Sigmoid colon (tissue), 4 donors: ENCODE measurements at regions not wholly inside any gene's neighbourhood (a gene's known extent, or its start where the extent isn't known, plus 50 kb on each side); places are given as distances from the start of the nearest gene placed in this dataset.

ENCODE experiments used
- EP300 ChIP-seq, 4 donors: sonication (generic); formaldehyde crosslinking; IDR thresholded peaks; one replicate each; pipeline ENCODE4 v1.6.1; 2017; ENCODE audit warnings: antibody characterized with exemption in 4 of 4
- POLR2A ChIP-seq, 2 donors: fragments of 450-650 bp; IDR thresholded peaks; one replicate each; pipeline ENCODE4 v1.6.1; 2016; ENCODE audit warnings: antibody characterized with exemption in 2 of 2, mild to moderate bottlenecking in 2 of 2, moderate library complexity in 2 of 2
- POLR2AphosphoS5 ChIP-seq, 4 donors: sonication (generic); formaldehyde crosslinking; IDR thresholded peaks; one replicate each; pipeline ENCODE4 v1.6.1; 2017; ENCODE audit warnings: antibody characterized with exemption in 4 of 4
- TF ChIP-seq, protein P1 (sequence below), 4 experiments: fragments of 450-650 bp in 3 of 4; fragments of 200-600 bp in 1 of 4; IDR thresholded peaks; one replicate each; pipeline ENCODE4 v1.5.1; 2016 to 2019; ENCODE audit warnings: antibody characterized with exemption in 4 of 4, mild to moderate bottlenecking in 3 of 4, moderate library complexity in 2 of 4

DNA sequence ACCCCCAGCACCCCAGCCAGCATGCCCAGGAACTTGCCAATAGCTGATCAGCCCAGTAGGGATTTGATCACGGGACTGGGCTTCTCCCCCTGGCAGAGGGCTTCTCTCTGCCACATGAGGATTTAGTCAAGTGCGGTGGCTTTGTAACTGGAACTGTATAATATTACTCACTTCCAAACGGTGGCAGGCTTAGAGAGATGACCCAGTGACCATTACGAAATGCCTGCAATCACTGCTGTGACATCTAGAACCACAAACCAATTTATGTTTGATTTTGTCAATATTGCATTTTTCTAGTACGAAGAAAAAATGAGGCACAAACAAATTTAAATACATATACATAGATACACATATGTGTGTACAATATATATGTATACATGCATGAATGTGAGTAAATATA lies 192.1 kb downstream of the ERCC6L2 start:
- no peak for TF ChIP-seq POLR2A (IDR thresholded peaks at IDR 0.05)
- TF ChIP-seq, protein P1, sequence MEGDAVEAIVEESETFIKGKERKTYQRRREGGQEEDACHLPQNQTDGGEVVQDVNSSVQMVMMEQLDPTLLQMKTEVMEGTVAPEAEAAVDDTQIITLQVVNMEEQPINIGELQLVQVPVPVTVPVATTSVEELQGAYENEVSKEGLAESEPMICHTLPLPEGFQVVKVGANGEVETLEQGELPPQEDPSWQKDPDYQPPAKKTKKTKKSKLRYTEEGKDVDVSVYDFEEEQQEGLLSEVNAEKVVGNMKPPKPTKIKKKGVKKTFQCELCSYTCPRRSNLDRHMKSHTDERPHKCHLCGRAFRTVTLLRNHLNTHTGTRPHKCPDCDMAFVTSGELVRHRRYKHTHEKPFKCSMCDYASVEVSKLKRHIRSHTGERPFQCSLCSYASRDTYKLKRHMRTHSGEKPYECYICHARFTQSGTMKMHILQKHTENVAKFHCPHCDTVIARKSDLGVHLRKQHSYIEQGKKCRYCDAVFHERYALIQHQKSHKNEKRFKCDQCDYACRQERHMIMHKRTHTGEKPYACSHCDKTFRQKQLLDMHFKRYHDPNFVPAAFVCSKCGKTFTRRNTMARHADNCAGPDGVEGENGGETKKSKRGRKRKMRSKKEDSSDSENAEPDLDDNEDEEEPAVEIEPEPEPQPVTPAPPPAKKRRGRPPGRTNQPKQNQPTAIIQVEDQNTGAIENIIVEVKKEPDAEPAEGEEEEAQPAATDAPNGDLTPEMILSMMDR (IDR thresholded peaks at IDR 0.05), result no peak
- no peak for TF ChIP-seq POLR2AphosphoS5 (IDR thresholded peaks at IDR 0.05)
- TF ChIP-seq EP300 (IDR thresholded peaks at IDR 0.05), result no peak
